Thyroid gland (tissue), 4 donors: ENCODE measurements at regions not wholly inside any gene's neighbourhood (a gene's known extent, or its start where the extent isn't known, plus 50 kb on each side); places are given as distances from the start of the nearest gene placed in this dataset.

Experiments used
- DNase-seq, 2 donors: peaks; one replicate each; pipeline ENCODE4 v3.0.0-alpha.2; 2019
- H3K27ac ChIP-seq, 3 donors: fragments of 200-600 bp; sonication (generic); 1 replicate in 2 of 3; 2 replicates in 1 of 3; pipeline ENCODE4 v1.5.1; 2016 to 2019; ENCODE audit warnings: mild to moderate bottlenecking in 1 of 3, moderate library complexity in 1 of 3
- H3K27me3 ChIP-seq: fragments of 200-600 bp; sonication (generic); one replicate; pipeline ENCODE4 v1.5.1; 2019
- H3K36me3 ChIP-seq, 2 donors: fragments of 200-600 bp; sonication (generic); one replicate each; pipeline ENCODE4 v1.5.1; 2016 to 2019
- H3K4me1 ChIP-seq, 2 donors: fragments of 200-600 bp; sonication (generic); one replicate each; pipeline ENCODE4 v1.5.1; 2017 to 2019
- H3K4me3 ChIP-seq, 3 donors: fragments of 200-600 bp; sonication (generic); replicated peaks in 1 of 3; 1 replicate in 2 of 3; 2 replicates in 1 of 3; pipeline ENCODE4 v1.5.1; 2016; ENCODE audit warnings: mild to moderate bottlenecking in 1 of 3
- H3K9me3 ChIP-seq: fragments of 200-600 bp; sonication (generic); one replicate; pipeline ENCODE4 v1.5.1; 2017
- POLR2A ChIP-seq, 2 donors: fragments of 450-650 bp; IDR thresholded peaks; one replicate each; pipeline ENCODE4 v1.6.1; 2017; ENCODE audit warnings: antibody characterized with exemption in 2 of 2, mild to moderate bottlenecking in 2 of 2, moderate library complexity in 1 of 2
- WGBS, 2 donors: methylation state at CpG; one replicate each; pipeline ENCODE4 v1.1.5; 2017; 5-methylcytosine and 5-hydroxymethylcytosine counted together
- intact Hi-C: fragments of 100-400 bp; cut with DNase I; formaldehyde crosslinking; loops from one replicate; pipeline ENCODE4 v1.15.1; 2023
- TF ChIP-seq, protein P1 (sequence below), 6 experiments: fragments of 200-600 bp in 3 of 6; fragments of 450-650 bp in 3 of 6; sonication (generic) in 3 of 6; IDR thresholded peaks; one replicate each; pipeline ENCODE4 v1.5.1; 2016 to 2019; ENCODE audit warnings: antibody characterized with exemption in 6 of 6, mild to moderate bottlenecking in 2 of 6, inconsistent platforms in 1 of 6, moderate library complexity in 1 of 6

DNA sequence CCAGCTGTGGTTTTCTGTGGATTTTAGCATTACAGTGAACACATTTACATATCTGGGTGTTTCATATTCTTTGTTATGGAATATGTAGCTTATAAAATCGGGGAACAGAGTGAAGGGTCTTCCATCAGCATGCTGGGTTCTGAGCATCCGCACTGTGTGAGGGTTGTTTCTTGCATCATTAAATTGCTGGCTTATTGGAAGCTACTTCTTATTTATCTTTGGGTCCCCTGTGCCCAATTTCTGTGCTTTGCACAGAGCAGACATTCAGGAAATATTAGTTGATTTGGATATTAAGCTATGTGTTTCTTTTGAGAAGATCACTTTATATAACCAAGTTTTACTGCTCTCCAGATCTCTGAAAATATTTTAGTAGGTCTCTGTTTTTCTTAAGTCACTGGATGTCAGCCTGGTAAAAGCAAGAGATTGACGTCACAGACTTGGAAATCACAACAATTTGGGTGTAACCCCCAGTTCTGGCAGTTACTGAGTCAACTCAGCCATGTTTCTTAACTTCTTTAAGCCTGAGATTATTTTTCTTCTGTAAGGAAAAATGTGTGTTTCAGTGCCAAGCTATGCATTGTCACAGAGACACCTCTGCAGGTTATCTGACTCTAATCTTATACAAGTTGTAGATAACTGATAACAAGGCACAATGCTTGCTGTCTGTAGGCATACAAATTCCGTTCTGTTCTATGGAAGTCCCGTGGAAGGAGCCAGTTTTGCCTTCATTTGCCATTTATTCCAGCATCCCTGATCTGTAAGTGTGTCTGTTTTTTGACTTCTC, 258.3 kb upstream of the KAZN start:
- no peaks in the 10 kb centered on the region for H3K27me3 ChIP-seq
- no peak overlapping the region for H3K4me3 ChIP-seq
- H3K27ac ChIP-seq: no peak overlapping the region
- no peaks in the 10 kb centered on the region for H3K36me3 ChIP-seq
- no peak for TF ChIP-seq POLR2A (IDR thresholded peaks at IDR 0.05)
- TF ChIP-seq, protein P1, sequence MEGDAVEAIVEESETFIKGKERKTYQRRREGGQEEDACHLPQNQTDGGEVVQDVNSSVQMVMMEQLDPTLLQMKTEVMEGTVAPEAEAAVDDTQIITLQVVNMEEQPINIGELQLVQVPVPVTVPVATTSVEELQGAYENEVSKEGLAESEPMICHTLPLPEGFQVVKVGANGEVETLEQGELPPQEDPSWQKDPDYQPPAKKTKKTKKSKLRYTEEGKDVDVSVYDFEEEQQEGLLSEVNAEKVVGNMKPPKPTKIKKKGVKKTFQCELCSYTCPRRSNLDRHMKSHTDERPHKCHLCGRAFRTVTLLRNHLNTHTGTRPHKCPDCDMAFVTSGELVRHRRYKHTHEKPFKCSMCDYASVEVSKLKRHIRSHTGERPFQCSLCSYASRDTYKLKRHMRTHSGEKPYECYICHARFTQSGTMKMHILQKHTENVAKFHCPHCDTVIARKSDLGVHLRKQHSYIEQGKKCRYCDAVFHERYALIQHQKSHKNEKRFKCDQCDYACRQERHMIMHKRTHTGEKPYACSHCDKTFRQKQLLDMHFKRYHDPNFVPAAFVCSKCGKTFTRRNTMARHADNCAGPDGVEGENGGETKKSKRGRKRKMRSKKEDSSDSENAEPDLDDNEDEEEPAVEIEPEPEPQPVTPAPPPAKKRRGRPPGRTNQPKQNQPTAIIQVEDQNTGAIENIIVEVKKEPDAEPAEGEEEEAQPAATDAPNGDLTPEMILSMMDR (IDR thresholded peaks at IDR 0.05): no peak
- WGBS, 2 donors: 54 to 56% methylated on average over 5 of the region's 5 CpGs
- no peak for DNase-seq
- H3K9me3 ChIP-seq: no peaks in the 10 kb centered on the region
- H3K4me1 ChIP-seq: peaks cover 6 to 7% of the 10 kb centered on the region in 2 donors
- intact Hi-C loops: no loop called here

DNA sequence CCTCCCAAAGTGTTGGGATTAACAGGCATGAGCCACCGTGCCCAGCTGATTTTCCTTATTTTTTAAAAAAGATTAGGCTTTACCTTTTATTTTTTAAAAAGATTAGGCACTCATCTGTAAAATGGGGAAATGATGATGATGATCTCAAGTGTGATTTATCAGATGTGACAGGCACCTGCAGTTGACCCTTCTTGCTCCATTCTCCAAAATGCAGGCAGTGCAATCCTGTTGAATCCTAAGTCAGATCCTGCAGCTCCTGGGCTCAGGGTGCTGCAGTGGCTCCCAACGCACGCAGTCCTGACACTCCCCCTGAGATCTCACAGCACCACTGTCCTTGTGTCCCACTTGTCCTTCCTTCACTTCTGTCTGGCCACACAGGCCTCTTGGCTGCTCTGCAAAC, 257.3 kb upstream of the KAZN start:
- intact Hi-C loops: no loop called here
- WGBS, 2 donors: 80 to 88% methylated on average over 3 of the region's 3 CpGs
- no peak overlapping the region for H3K27ac ChIP-seq
- H3K27me3 ChIP-seq: no peaks in the 10 kb centered on the region
- H3K9me3 ChIP-seq: no peaks in the 10 kb centered on the region
- H3K4me1 ChIP-seq: peaks cover 9 to 12% of the 10 kb centered on the region in 2 donors
- DNase-seq: no peak
- H3K36me3 ChIP-seq: no peaks in the 10 kb centered on the region
- no peak for TF ChIP-seq POLR2A (IDR thresholded peaks at IDR 0.05)
- TF ChIP-seq, protein P1 (IDR thresholded peaks at IDR 0.05): no peak
- no peak overlapping the region for H3K4me3 ChIP-seq

DNA sequence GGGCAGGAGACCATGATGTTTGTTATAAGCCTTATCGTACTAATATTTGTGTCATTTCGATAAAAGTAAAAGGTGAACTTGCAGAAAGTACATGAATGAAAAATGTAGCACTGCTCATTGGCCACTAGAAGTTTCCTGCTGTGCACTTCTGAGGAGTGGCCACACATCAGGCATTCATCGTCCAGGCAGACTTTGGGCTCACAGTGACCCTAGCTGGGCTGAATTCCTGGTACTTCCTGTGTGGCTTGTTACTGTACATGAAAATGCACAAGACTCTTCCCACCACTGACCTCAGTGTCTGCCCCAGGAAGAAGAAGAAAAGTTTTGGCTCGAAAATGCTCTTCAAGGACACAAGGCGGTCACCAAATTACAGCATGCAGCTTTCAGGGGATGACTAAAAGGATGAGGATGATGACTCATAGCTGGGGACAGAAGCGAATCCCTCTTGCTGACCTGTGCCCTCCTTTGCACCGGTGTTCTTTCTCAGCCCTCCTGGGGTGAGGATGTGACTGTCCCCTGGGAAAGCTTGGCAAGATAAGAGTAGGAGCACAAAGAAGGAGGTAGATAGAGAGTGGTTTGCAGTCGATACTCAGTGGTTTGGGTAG, 252.4 kb upstream of the KAZN start:
- H3K27me3 ChIP-seq: no peaks in the 10 kb centered on the region
- no peak overlapping the region for H3K27ac ChIP-seq
- DNase-seq: no peak
- no peaks in the 10 kb centered on the region for H3K9me3 ChIP-seq
- H3K4me3 ChIP-seq: no peak overlapping the region
- WGBS, 2 donors: 63 to 76% methylated on average over 8 of the region's 8 CpGs
- intact Hi-C loops: no loop called here
- no peaks in the 10 kb centered on the region for H3K36me3 ChIP-seq
- TF ChIP-seq POLR2A (IDR thresholded peaks at IDR 0.05): no peak
- TF ChIP-seq, protein P1 (IDR thresholded peaks at IDR 0.05): no peak
- H3K4me1 ChIP-seq: peaks cover 5 to 8% of the 10 kb centered on the region in 2 donors

DNA sequence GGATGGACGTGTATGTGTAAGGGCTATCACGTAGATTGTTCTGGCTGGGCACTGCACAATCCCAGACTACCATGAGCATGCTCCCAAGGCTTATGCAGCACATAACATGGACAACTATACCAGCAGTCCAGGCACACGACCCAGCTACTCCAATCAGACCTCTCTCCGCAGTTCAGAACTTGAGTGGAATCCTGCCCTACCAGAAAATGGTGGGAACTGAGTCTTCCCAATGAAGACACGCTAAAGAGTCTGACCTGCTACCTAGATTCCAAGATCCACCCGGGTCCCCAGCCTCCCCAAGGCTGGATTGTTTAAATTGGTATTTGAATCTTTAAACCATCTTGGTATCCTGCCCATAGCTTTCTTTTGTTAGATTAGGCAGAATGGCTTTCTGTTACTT, 251.3 kb upstream of the KAZN start:
- no peak for DNase-seq
- H3K9me3 ChIP-seq: no peaks in the 10 kb centered on the region
- no peak overlapping the region for H3K27ac ChIP-seq
- peaks cover 5 to 8% of the 10 kb centered on the region in 2 donors for H3K4me1 ChIP-seq
- 90% methylated on average over 6 of the region's 6 CpGs for WGBS, 2 donors
- no peak overlapping the region for H3K4me3 ChIP-seq
- TF ChIP-seq, protein P1 (IDR thresholded peaks at IDR 0.05): no peak
- no peak for TF ChIP-seq POLR2A (IDR thresholded peaks at IDR 0.05)
- no peaks in the 10 kb centered on the region for H3K36me3 ChIP-seq
- intact Hi-C loops: no loop called here
- H3K27me3 ChIP-seq: no peaks in the 10 kb centered on the region

DNA sequence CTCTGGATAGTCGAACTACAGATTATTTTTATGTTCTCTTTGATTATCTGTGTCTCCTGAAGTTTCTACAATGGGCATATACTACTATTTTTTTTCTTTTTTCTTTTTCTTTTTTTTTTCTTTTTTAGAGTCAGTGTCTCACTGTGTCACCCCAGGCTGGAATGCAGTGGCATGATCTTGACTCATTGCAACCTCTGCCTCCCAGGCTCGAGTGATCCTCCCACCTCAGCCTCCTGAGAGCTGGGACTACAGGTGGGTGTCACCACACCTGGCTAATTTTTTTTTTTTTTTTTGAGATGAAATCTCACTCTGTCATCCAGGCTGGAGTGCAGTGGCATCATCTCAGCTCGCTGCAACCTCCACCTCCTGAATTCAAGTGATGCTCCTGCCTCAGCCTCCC, 250.7 kb upstream of the KAZN start:
- H3K4me1 ChIP-seq: peaks cover 5 to 8% of the 10 kb centered on the region in 2 donors
- no peaks in the 10 kb centered on the region for H3K36me3 ChIP-seq
- intact Hi-C loops: no loop called here
- no peak overlapping the region for H3K4me3 ChIP-seq
- TF ChIP-seq, protein P1 (IDR thresholded peaks at IDR 0.05): no peak
- TF ChIP-seq POLR2A (IDR thresholded peaks at IDR 0.05): no peak
- H3K9me3 ChIP-seq: no peaks in the 10 kb centered on the region
- no peak overlapping the region for H3K27ac ChIP-seq
- WGBS, 2 donors: 84 to 87% methylated on average over 3 of the region's 3 CpGs
- H3K27me3 ChIP-seq: no peaks in the 10 kb centered on the region
- no peak for DNase-seq
